GM21526 (cell line): ENCODE measurements at regions not wholly inside any gene's neighbourhood (a gene's known extent, or its start where the extent isn't known, plus 50 kb on each side); places are given as distances from the start of the nearest gene placed in this dataset.

ENCODE experiments used
- ATAC-seq: cut with Tn5 transposase; IDR thresholded peaks from one replicate; pipeline ENCODE4 v1.9.1; 2021; ENCODE audit warnings: moderate library complexity; ENCODE audit not compliant: unreplicated experiment, low FRiP score

GRCh38 chr2:176820371-176820932 lies 392.1 kb upstream of the HNRNPA3 start:
- ATAC-seq = no peak

- ATAC-seq = no peak
Measured at GRCh38 chr2:176821350-176821749, 391.2 kb upstream of the HNRNPA3 start.

- ATAC-seq = no peak
Measured at GRCh38 chr2:176822060-176822459, 390.5 kb upstream of the HNRNPA3 start.

- ATAC-seq = no peak
Measured at GRCh38 chr2:176826356-176826755, 386.2 kb upstream of the HNRNPA3 start.

- ATAC-seq = no peak
Measured at GRCh38 chr2:176826984-176827668, 385.5 kb upstream of the HNRNPA3 start.

- ATAC-seq = no peak
Measured at GRCh38 chr2:176830362-176830761, 382.2 kb upstream of the HNRNPA3 start.

- no peak for ATAC-seq
Measured at GRCh38 chr2:176832086-176832485, 380.5 kb upstream of the HNRNPA3 start.

GRCh38 chr2:176833671-176834070 lies 378.9 kb upstream of the HNRNPA3 start:
- no peak for ATAC-seq

- no peak for ATAC-seq
Measured at GRCh38 chr2:176834226-176834625, 378.4 kb upstream of the HNRNPA3 start.

GRCh38 chr2:176843208-176843607 lies 369.4 kb upstream of the HNRNPA3 start:
- ATAC-seq = no peak

GRCh38 chr2:176844461-176844860 lies 368.1 kb upstream of the HNRNPA3 start:
- no peak for ATAC-seq

- no peak for ATAC-seq
Measured at GRCh38 chr2:176845718-176846117, 366.9 kb upstream of the HNRNPA3 start.

- no peak for ATAC-seq
Measured at GRCh38 chr2:176847575-176847974, 365.0 kb upstream of the HNRNPA3 start.

- ATAC-seq = no peak
Measured at GRCh38 chr2:176848844-176849243, 363.8 kb upstream of the HNRNPA3 start.

- ATAC-seq = no peak
Measured at GRCh38 chr2:176851200-176851888, 361.2 kb upstream of the HNRNPA3 start.

GRCh38 chr2:176851889-176852483 lies 360.6 kb upstream of the HNRNPA3 start:
- ATAC-seq = no peak

- ATAC-seq = no peak
Measured at GRCh38 chr2:176852667-176853066, 359.9 kb upstream of the HNRNPA3 start.

- ATAC-seq = no peak
Measured at GRCh38 chr2:176854062-176854461, 358.5 kb upstream of the HNRNPA3 start.

- ATAC-seq = no peak
Measured at GRCh38 chr2:176854878-176855277, 357.7 kb upstream of the HNRNPA3 start.

GRCh38 chr2:176856683-176857082 lies 355.9 kb upstream of the HNRNPA3 start:
- ATAC-seq = no peak

- ATAC-seq = no peak
Measured at GRCh38 chr2:176865336-176865735, 347.3 kb upstream of the HNRNPA3 start.

- ATAC-seq = no peak
Measured at GRCh38 chr2:176872406-176872805, 340.2 kb upstream of the HNRNPA3 start.
